Suprapubic skin (tissue), 3 donors: ENCODE measurements at regions not wholly inside any gene's neighbourhood (a gene's known extent, or its start where the extent isn't known, plus 50 kb on each side); places are given as distances from the start of the nearest gene placed in this dataset.

ENCODE experiments used
- POLR2A ChIP-seq, 2 donors: fragments of 450-650 bp; IDR thresholded peaks; one replicate each; pipeline ENCODE4 v1.6.1; 2017; ENCODE audit warnings: antibody characterized with exemption in 2 of 2, mild to moderate bottlenecking in 2 of 2, moderate library complexity in 2 of 2
- TF ChIP-seq, protein P1 (sequence below), 2 donors: fragments of 200-600 bp in 1 of 2; fragments of 450-650 bp in 1 of 2; sonication (generic) in 1 of 2; IDR thresholded peaks; one replicate each; pipeline ENCODE4 v1.5.1; 2016 to 2019; ENCODE audit warnings: antibody characterized with exemption in 2 of 2, mild to moderate bottlenecking in 1 of 2, moderate library complexity in 1 of 2

DNA sequence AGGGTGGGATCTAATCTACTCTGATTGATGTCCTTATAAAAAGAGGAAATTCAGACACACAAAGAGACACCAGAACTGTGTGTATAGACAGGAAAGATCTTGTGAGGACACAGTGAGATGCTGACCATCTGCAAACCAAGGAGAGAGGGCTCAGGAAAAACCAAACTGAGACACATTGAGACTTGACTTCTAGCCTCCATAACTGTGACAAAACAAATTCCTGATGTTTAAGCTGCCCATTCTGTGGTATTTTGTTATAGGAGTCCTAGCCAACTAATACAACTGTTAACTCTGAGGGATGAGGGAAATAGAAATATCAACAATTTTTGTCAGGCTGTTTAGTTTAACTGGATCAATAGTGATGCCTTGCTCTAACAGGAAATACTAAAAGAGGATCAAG lies 93.4 kb upstream of the COL3A1 start:
- TF ChIP-seq POLR2A (IDR thresholded peaks at IDR 0.05), result no peak
- TF ChIP-seq, protein P1, sequence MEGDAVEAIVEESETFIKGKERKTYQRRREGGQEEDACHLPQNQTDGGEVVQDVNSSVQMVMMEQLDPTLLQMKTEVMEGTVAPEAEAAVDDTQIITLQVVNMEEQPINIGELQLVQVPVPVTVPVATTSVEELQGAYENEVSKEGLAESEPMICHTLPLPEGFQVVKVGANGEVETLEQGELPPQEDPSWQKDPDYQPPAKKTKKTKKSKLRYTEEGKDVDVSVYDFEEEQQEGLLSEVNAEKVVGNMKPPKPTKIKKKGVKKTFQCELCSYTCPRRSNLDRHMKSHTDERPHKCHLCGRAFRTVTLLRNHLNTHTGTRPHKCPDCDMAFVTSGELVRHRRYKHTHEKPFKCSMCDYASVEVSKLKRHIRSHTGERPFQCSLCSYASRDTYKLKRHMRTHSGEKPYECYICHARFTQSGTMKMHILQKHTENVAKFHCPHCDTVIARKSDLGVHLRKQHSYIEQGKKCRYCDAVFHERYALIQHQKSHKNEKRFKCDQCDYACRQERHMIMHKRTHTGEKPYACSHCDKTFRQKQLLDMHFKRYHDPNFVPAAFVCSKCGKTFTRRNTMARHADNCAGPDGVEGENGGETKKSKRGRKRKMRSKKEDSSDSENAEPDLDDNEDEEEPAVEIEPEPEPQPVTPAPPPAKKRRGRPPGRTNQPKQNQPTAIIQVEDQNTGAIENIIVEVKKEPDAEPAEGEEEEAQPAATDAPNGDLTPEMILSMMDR (IDR thresholded peaks at IDR 0.05), result no peak
